Adrenal gland (tissue), 5 donors: ENCODE measurements at regions not wholly inside any gene's neighbourhood (a gene's known extent, or its start where the extent isn't known, plus 50 kb on each side); places are given as distances from the start of the nearest gene placed in this dataset.

Source experiments
- POLR2A ChIP-seq, 2 donors: fragments of 450-650 bp; IDR thresholded peaks; one replicate each; pipeline ENCODE4 v1.6.1; 2017; ENCODE audit warnings: antibody characterized with exemption in 2 of 2, mild to moderate bottlenecking in 2 of 2, moderate library complexity in 1 of 2
- TF ChIP-seq, protein P1 (sequence below), 6 experiments: fragments of 450-650 bp in 4 of 6; fragments of 200-600 bp in 2 of 6; sonication (generic) in 1 of 6; IDR thresholded peaks; 1 replicate in 5 of 6; 2 replicates in 1 of 6; pipeline versions ENCODE4 v1.5.1 to v1.8.0; 2016 to 2021; ENCODE audit warnings: antibody characterized with exemption in 6 of 6, mild to moderate bottlenecking in 2 of 6, moderate library complexity in 1 of 6
- donor health status: DM: no; HTN: no; CAD: no.

DNA sequence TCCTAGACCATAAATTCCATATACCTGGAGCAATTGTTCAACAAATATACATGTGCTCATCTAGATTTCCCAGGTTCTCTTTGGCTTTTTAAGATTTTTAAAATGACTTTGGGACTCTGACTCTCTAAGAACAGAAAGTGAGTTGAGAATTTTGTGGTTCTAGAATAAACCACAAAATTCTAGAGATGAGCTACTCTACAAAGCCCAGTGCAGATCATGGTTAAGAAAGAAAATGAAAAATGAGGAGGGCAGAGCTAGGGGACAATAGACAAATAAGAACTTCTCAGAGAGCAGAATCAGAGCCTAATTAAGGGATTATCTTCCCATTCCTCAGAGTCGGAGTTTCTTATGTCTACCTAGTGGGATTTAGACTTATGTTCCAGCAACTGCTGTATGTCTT, 694.7 kb downstream of the ZNF385D start:
- TF ChIP-seq POLR2A (IDR thresholded peaks at IDR 0.05) = no peak
- TF ChIP-seq, protein P1, sequence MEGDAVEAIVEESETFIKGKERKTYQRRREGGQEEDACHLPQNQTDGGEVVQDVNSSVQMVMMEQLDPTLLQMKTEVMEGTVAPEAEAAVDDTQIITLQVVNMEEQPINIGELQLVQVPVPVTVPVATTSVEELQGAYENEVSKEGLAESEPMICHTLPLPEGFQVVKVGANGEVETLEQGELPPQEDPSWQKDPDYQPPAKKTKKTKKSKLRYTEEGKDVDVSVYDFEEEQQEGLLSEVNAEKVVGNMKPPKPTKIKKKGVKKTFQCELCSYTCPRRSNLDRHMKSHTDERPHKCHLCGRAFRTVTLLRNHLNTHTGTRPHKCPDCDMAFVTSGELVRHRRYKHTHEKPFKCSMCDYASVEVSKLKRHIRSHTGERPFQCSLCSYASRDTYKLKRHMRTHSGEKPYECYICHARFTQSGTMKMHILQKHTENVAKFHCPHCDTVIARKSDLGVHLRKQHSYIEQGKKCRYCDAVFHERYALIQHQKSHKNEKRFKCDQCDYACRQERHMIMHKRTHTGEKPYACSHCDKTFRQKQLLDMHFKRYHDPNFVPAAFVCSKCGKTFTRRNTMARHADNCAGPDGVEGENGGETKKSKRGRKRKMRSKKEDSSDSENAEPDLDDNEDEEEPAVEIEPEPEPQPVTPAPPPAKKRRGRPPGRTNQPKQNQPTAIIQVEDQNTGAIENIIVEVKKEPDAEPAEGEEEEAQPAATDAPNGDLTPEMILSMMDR (IDR thresholded peaks at IDR 0.05) = no peak
